ENCODE measurements at regions not wholly inside any gene's neighbourhood (a gene's known extent, or its start where the extent isn't known, plus 50 kb on each side); places are given as distances from the start of the nearest gene placed in this dataset.

DNA sequence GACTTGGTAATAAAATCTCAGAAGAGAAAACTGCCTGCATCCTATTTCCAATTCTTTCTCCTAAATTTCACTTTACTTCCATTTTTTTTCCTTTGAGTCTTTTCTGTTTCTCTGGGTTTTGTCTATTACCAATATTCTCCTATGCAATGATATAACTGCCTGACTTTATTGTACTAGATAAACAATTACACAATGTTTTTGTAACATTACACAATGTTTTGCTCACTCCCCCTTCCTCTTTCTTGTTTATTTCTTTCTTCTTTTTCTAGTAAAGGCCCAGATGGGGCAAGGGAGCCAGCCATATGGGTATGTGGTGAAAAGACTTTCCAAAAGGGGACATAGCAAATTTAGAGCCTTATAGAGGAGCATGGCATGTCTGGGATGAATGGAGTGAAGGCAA, 278.7 kb upstream of the PHYHIPL start:
- Histone ChIP-seq H3K4me1 (no peaks in the 10 kb centered on the region), H3K36me3 (ENCODE audit: control insufficient read depth, insufficient read depth, low read length) (no peaks in the 10 kb centered on the region), H2AFZ (no peak overlapping the region), H3K79me2 (no peaks in the 10 kb centered on the region), H3K27ac (no peak overlapping the region), H3K9ac (no peak overlapping the region), H3K9me3 (ENCODE audit: control insufficient read depth, low read length) (no peaks in the 10 kb centered on the region), H3K27me3 (ENCODE audit: control insufficient read depth, insufficient read depth, low read length) (no peaks in the 10 kb centered on the region), H3K4me2 (ENCODE audit: low read length) (no peak overlapping the region), H3K4me3 (ENCODE audit: low read depth, low read length) (no peak overlapping the region)
- TF ChIP-seq, protein P1, sequence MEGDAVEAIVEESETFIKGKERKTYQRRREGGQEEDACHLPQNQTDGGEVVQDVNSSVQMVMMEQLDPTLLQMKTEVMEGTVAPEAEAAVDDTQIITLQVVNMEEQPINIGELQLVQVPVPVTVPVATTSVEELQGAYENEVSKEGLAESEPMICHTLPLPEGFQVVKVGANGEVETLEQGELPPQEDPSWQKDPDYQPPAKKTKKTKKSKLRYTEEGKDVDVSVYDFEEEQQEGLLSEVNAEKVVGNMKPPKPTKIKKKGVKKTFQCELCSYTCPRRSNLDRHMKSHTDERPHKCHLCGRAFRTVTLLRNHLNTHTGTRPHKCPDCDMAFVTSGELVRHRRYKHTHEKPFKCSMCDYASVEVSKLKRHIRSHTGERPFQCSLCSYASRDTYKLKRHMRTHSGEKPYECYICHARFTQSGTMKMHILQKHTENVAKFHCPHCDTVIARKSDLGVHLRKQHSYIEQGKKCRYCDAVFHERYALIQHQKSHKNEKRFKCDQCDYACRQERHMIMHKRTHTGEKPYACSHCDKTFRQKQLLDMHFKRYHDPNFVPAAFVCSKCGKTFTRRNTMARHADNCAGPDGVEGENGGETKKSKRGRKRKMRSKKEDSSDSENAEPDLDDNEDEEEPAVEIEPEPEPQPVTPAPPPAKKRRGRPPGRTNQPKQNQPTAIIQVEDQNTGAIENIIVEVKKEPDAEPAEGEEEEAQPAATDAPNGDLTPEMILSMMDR (IDR thresholded peaks at IDR 0.05) = no peak

DNA sequence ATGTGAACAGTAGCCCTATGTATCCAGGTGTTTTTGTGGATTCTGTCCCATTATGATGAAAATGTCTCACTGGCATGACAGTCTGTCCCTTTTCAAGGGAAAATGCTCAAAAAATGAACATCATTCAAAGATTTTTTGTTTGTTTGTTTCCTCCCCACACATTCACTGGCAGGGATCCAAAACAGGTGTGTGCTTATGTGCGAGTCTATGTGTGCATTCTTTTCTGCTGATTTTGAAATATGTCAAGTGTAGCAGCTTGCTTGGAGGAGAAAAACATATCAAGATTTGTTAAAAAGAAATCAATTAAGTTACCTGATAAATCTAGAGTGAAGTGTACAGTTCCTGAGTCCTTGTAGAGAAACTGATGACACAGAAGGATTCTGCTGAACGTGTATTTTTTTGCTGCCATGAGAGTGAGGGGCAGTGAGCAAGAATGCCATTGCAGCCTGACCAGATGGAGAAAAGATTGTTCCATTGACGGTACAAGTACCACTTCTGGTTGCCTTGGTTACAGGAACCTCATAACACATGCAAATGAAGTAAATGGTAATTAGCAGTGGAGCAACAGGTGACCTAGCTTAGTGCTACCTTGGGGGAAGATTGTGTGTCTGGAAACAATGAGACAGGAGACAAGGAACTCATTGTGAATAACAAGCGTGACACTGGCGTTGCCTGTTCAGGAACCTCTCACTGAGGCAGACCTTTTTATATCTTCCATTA, 277.4 kb upstream of the PHYHIPL start:
- H3K9ac ChIP-seq = no peak overlapping the region
- no peaks in the 10 kb centered on the region for H3K79me2 ChIP-seq
- no peak overlapping the region for H3K4me2 ChIP-seq (ENCODE audit: low read length)
- no peaks in the 10 kb centered on the region for H3K9me3 ChIP-seq (ENCODE audit: control insufficient read depth, low read length)
- H3K27me3 ChIP-seq (ENCODE audit: control insufficient read depth, insufficient read depth, low read length) = no peaks in the 10 kb centered on the region
- no peak overlapping the region for H3K27ac ChIP-seq
- H2AFZ ChIP-seq = no peak overlapping the region
- H3K4me3 ChIP-seq (ENCODE audit: low read depth, low read length) = no peak overlapping the region
- no peaks in the 10 kb centered on the region for H3K36me3 ChIP-seq (ENCODE audit: control insufficient read depth, insufficient read depth, low read length)
- TF ChIP-seq, protein P1 (IDR thresholded peaks at IDR 0.05) = no peak
- no peaks in the 10 kb centered on the region for H3K4me1 ChIP-seq

DNA sequence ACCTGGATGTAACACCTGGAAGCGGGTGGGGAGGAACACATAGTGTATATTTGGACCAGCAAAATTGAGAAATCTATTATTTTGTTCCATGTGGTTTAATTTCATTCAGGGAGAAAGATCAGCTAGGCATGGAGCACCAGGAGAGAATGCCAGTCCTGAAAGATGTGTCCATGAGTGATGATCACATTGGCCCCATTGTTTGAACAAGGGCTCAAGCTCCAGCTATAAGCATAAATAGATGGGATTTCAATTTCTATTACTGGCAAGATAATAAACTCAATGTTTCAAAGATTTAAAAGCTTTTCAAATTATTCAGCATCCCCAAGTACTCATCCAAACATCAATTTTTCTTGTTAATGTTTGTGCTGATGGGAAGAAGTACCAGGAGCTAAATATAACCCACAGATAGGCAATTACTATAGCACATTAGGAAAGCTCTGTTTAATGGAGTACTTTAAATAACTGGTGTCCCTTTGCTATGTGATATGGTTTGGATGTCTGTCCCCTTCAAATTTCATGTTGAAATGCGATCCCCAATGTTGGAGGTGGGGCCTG, 275.3 kb upstream of the PHYHIPL start:
- H2AFZ ChIP-seq = no peak overlapping the region
- no peak overlapping the region for H3K4me2 ChIP-seq (ENCODE audit: low read length)
- no peaks in the 10 kb centered on the region for H3K36me3 ChIP-seq (ENCODE audit: control insufficient read depth, insufficient read depth, low read length)
- no peaks in the 10 kb centered on the region for H3K79me2 ChIP-seq
- no peak overlapping the region for H3K9ac ChIP-seq
- H3K27me3 ChIP-seq (ENCODE audit: control insufficient read depth, insufficient read depth, low read length) = no peaks in the 10 kb centered on the region
- H3K27ac ChIP-seq = no peak overlapping the region
- TF ChIP-seq, protein P1 (IDR thresholded peaks at IDR 0.05) = no peak
- H3K4me3 ChIP-seq (ENCODE audit: low read depth, low read length) = no peak overlapping the region
- H3K4me1 ChIP-seq = no peaks in the 10 kb centered on the region
- no peaks in the 10 kb centered on the region for H3K9me3 ChIP-seq (ENCODE audit: control insufficient read depth, low read length)

DNA sequence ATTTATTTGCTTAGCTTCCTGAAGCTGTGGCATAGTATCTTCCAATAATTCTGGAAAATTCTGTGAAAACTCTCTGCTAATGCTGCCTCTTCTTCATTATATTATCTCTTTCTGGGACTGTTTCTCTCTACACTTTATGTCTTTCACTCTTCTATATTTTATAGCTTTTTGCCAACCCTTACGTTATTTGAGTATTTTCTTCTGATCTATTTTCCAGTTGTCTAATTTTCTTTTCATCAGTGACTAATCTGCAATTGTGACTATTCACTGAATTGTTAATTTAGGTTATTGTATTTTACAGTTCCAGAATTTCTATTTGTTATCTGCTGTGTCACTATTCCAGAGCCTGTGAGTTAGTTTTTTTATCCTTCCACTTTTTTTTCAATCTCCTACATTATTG, 273.4 kb upstream of the PHYHIPL start:
- no peaks in the 10 kb centered on the region for H3K27me3 ChIP-seq (ENCODE audit: control insufficient read depth, insufficient read depth, low read length)
- no peaks in the 10 kb centered on the region for H3K9me3 ChIP-seq (ENCODE audit: control insufficient read depth, low read length)
- H3K4me1 ChIP-seq = no peaks in the 10 kb centered on the region
- H3K9ac ChIP-seq = no peak overlapping the region
- H3K36me3 ChIP-seq (ENCODE audit: control insufficient read depth, insufficient read depth, low read length) = no peaks in the 10 kb centered on the region
- TF ChIP-seq, protein P1 (IDR thresholded peaks at IDR 0.05) = no peak
- H3K27ac ChIP-seq = no peak overlapping the region
- H3K79me2 ChIP-seq = no peaks in the 10 kb centered on the region
- H3K4me2 ChIP-seq (ENCODE audit: low read length) = no peak overlapping the region
- no peak overlapping the region for H2AFZ ChIP-seq
- H3K4me3 ChIP-seq (ENCODE audit: low read depth, low read length) = no peak overlapping the region

DNA sequence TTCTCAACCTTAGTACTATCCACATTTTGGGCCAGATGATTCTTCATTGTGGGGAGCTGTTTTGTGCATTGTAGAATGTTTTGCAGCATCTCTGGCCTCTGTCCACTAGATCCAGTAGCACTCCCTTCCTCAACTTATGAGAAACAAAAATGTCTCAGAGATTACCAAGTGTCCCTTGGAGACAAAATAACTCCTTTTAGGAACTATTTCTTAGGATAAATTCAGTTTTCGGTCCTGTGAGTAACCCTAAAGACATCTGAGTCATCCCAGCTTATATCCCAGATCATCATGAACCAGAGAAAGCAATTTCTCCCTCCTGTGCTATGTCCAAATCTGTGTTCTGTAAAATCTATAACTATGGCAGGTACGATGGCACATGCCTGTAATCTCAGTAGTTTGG, 266.6 kb upstream of the PHYHIPL start:
- no peaks in the 10 kb centered on the region for H3K4me1 ChIP-seq
- H2AFZ ChIP-seq = no peak overlapping the region
- no peak overlapping the region for H3K27ac ChIP-seq
- H3K36me3 ChIP-seq (ENCODE audit: control insufficient read depth, insufficient read depth, low read length) = no peaks in the 10 kb centered on the region
- no peak overlapping the region for H3K9ac ChIP-seq
- no peak overlapping the region for H3K4me3 ChIP-seq (ENCODE audit: low read depth, low read length)
- no peaks in the 10 kb centered on the region for H3K9me3 ChIP-seq (ENCODE audit: control insufficient read depth, low read length)
- H3K4me2 ChIP-seq (ENCODE audit: low read length) = no peak overlapping the region
- no peaks in the 10 kb centered on the region for H3K79me2 ChIP-seq
- TF ChIP-seq, protein P1 (IDR thresholded peaks at IDR 0.05) = no peak
- no peaks in the 10 kb centered on the region for H3K27me3 ChIP-seq (ENCODE audit: control insufficient read depth, insufficient read depth, low read length)
